Type B pancreatic cell (in vitro differentiated cells): ENCODE measurements at regions not wholly inside any gene's neighbourhood (a gene's known extent, or its start where the extent isn't known, plus 50 kb on each side); places are given as distances from the start of the nearest gene placed in this dataset.

Experiments
- DNase-seq: peaks from one replicate; pipeline ENCODE4 v3.0.0; 2021; ENCODE audit warnings: mixed read lengths; ENCODE audit not compliant: unreplicated experiment; ENCODE audit errors: extremely low spot score
- H3K27ac Mint-ChIP-seq: 2 replicates; pipeline ENCODE4 v1.8.0; 2021; ENCODE audit warnings: mild to moderate bottlenecking, mixed read lengths
- H3K27me3 Mint-ChIP-seq: 2 replicates; pipeline ENCODE4 v1.8.0; 2021; ENCODE audit warnings: mixed read lengths
- H3K36me3 Mint-ChIP-seq: 2 replicates; pipeline ENCODE4 v1.8.0; 2021; ENCODE audit warnings: mixed read lengths
- H3K4me1 Mint-ChIP-seq: one replicate; pipeline ENCODE4 v1.8.0; 2021; ENCODE audit warnings: mixed read lengths; ENCODE audit not compliant: unreplicated experiment
- H3K4me3 Mint-ChIP-seq: 2 replicates; pipeline ENCODE4 v1.8.0; 2021; ENCODE audit warnings: mild to moderate bottlenecking, mixed read lengths
- H3K9me3 Mint-ChIP-seq: 2 replicates; pipeline ENCODE4 v1.8.0; 2021; ENCODE audit warnings: mixed read lengths
- TF ChIP-seq, protein P1 (sequence below): fragments of 200-600 bp; sonication (generic); conservative IDR thresholded peaks from 2 replicates; pipeline ENCODE4 v1.5.0; 2021; ENCODE audit warnings: antibody characterized with exemption, mild to moderate bottlenecking

GRCh38 chr6:54718541-54719023, 128.0 kb upstream of the FAM83B start:
- no peak overlapping the region for H3K27ac Mint-ChIP-seq
- no peak for DNase-seq
- no peaks in the 10 kb centered on the region for H3K36me3 Mint-ChIP-seq
- peaks cover 10% of the 10 kb centered on the region for H3K4me1 Mint-ChIP-seq
- H3K9me3 Mint-ChIP-seq, result peaks cover 8% of the 10 kb centered on the region
- TF ChIP-seq, protein P1, sequence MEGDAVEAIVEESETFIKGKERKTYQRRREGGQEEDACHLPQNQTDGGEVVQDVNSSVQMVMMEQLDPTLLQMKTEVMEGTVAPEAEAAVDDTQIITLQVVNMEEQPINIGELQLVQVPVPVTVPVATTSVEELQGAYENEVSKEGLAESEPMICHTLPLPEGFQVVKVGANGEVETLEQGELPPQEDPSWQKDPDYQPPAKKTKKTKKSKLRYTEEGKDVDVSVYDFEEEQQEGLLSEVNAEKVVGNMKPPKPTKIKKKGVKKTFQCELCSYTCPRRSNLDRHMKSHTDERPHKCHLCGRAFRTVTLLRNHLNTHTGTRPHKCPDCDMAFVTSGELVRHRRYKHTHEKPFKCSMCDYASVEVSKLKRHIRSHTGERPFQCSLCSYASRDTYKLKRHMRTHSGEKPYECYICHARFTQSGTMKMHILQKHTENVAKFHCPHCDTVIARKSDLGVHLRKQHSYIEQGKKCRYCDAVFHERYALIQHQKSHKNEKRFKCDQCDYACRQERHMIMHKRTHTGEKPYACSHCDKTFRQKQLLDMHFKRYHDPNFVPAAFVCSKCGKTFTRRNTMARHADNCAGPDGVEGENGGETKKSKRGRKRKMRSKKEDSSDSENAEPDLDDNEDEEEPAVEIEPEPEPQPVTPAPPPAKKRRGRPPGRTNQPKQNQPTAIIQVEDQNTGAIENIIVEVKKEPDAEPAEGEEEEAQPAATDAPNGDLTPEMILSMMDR, result no peak
- H3K27me3 Mint-ChIP-seq, result no peaks in the 10 kb centered on the region
- H3K4me3 Mint-ChIP-seq, result no peak overlapping the region

DNA sequence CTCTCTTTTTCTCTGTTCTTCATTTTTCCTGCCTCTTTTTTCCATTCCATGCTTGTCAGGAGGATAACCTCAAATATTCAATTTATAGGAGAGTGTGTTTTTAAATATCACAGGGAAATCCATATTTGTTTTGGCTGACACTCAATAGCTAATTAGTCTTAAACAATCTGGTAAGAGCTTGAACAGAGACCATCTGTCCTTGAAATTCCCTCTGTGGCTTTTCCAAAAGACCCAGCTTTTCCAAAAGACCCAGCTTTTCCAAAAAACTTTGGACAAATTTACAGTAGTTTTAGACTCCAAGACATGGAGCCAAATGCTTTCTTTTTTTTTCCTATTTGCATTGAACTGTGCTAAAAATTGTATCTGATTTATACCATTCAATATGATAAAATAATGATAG, 127.4 kb upstream of the FAM83B start:
- H3K27me3 Mint-ChIP-seq, result no peaks in the 10 kb centered on the region
- H3K36me3 Mint-ChIP-seq, result no peaks in the 10 kb centered on the region
- no peak overlapping the region for H3K27ac Mint-ChIP-seq
- no peak for DNase-seq
- peaks cover 10% of the 10 kb centered on the region for H3K4me1 Mint-ChIP-seq
- H3K4me3 Mint-ChIP-seq, result no peak overlapping the region
- TF ChIP-seq, protein P1, result no peak
- H3K9me3 Mint-ChIP-seq, result peaks cover 8% of the 10 kb centered on the region

DNA sequence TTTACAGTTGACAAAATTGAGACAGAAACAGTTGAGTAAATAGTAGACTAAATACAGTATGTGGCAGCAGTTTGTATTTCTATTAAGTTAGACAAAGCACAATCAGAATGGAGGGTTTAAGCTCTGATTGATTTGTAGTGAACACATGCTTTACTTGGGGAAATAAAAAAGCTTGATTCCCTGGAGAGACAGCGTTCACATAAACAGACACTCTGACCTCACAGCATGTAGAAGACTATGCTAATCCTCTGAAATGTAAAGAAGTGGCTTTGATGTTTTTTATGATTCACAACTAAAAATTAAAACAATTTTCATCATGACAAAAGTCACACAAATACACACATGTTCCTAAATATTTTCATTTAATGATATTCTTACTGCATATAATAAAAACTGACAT, 126.9 kb upstream of the FAM83B start:
- Mint-ChIP-seq H3K4me1 (peaks cover 10% of the 10 kb centered on the region), H3K27ac (no peak overlapping the region), H3K27me3 (no peaks in the 10 kb centered on the region), H3K36me3 (no peaks in the 10 kb centered on the region), H3K9me3 (peaks cover 8% of the 10 kb centered on the region), H3K4me3 (no peak overlapping the region)
- DNase-seq, result no peak
- TF ChIP-seq, protein P1, result no peak

DNA sequence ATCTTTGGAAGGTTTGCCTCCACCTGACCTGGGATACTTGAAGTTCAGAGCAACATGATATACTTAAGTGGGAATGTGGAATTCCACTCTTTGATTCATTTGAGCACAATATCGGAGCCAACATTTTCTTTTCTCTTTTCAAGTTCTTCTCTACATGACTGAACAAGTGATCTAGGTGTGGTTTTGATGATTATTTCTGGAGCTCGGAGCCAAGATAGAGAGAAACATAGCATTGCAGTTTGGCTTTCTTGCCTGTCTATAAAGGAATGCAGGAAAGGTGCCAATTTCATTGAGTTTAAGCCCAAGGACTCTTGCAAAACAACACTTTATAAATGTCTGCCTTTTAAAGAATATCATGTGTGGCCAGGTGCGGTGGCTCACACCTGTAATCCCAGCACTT, 124.2 kb upstream of the FAM83B start:
- Mint-ChIP-seq H3K4me3 (no peak overlapping the region), H3K9me3 (peaks cover 8% of the 10 kb centered on the region), H3K36me3 (no peaks in the 10 kb centered on the region), H3K4me1 (peaks cover 6% of the 10 kb centered on the region), H3K27ac (no peak overlapping the region), H3K27me3 (no peaks in the 10 kb centered on the region)
- no peak for DNase-seq
- TF ChIP-seq, protein P1, result no peak

DNA sequence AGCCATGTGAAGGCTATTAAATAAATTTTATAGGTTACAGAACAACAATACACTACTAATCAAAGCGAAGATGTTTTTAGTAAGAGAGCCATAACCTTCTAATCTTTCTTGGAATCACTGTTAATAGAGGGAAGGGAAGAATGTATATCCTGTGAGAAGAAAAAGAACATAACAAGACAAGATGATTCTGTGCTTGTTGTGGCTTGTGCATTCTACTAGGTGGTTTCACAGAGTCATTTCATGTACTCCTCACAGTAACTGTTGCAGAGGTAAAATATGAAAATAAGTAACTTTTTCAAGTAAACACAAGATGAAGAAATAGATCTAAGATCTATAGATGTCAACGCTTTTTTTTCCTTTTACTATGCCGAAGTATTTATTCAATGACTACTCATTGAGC, 116.9 kb upstream of the FAM83B start:
- DNase-seq, result no peak
- Mint-ChIP-seq H3K4me3 (no peak overlapping the region), H3K27ac (no peak overlapping the region), H3K9me3 (peaks cover 4% of the 10 kb centered on the region), H3K27me3 (no peaks in the 10 kb centered on the region), H3K4me1 (no peaks in the 10 kb centered on the region), H3K36me3 (no peaks in the 10 kb centered on the region)
- TF ChIP-seq, protein P1, result no peak
